DMS53 treated with DMSO at 0.1 percent for 48 hours (cell line): ENCODE measurements at regions not wholly inside any gene's neighbourhood (a gene's known extent, or its start where the extent isn't known, plus 50 kb on each side); places are given as distances from the start of the nearest gene placed in this dataset.
"Not testable (repeated sequence)": the region's sequence is repeated elsewhere in the genome, so short reads cannot be mapped to it uniquely, and the experiment has no call there.

Experiments
- DNase-seq: peaks from one replicate; lab custom pipeline; 2025; ENCODE audit not compliant: unreplicated experiment; lab: John Stamatoyannopoulos, UW

- DNase-seq = no peak
Measured at GRCh38 chr13:31515427-31515826, 223.9 kb upstream of the RXFP2 start.

GRCh38 chr13:31517599-31517998 lies 221.7 kb upstream of the RXFP2 start:
- DNase-seq = no peak

- DNase-seq = no peak
Measured at GRCh38 chr13:31518645-31519044, 220.7 kb upstream of the RXFP2 start.

- no peak for DNase-seq
Measured at GRCh38 chr13:31521435-31521834, 217.9 kb upstream of the RXFP2 start.

- DNase-seq = peak; percentile 12
Measured at GRCh38 chr13:31522396-31522795, 216.9 kb upstream of the RXFP2 start.

GRCh38 chr13:31528176-31528575 lies 211.2 kb upstream of the RXFP2 start:
- DNase-seq = no peak

- no peak for DNase-seq
Measured at GRCh38 chr13:31528758-31529157, 210.6 kb upstream of the RXFP2 start.

- no peak for DNase-seq
Measured at GRCh38 chr13:31530922-31531321, 208.4 kb upstream of the RXFP2 start.

GRCh38 chr13:31537052-31537451 lies 202.3 kb upstream of the RXFP2 start:
- DNase-seq = no peak

- DNase-seq = peak; percentile 3
Measured at GRCh38 chr13:31538067-31539042, 201.0 kb upstream of the RXFP2 start.

GRCh38 chr13:31540281-31540680 lies 199.0 kb upstream of the RXFP2 start:
- no peak for DNase-seq

- no peak for DNase-seq
Measured at GRCh38 chr13:31543190-31543589, 196.1 kb upstream of the RXFP2 start.

GRCh38 chr13:31545616-31546015 lies 193.7 kb upstream of the RXFP2 start:
- DNase-seq = no peak

GRCh38 chr13:31556376-31556775 lies 182.9 kb upstream of the RXFP2 start:
- no peak for DNase-seq

- not testable (repeated sequence) for DNase-seq
Measured at GRCh38 chr13:31584221-31584620, 155.1 kb upstream of the RXFP2 start.

GRCh38 chr13:31587698-31588266 lies 151.5 kb upstream of the RXFP2 start:
- DNase-seq = no peak

GRCh38 chr13:31588316-31588715 lies 151.0 kb upstream of the RXFP2 start:
- DNase-seq = no peak

- no peak for DNase-seq
Measured at GRCh38 chr13:31588893-31589292, 150.4 kb upstream of the RXFP2 start.

- no peak for DNase-seq
Measured at GRCh38 chr13:31591642-31592233, 147.6 kb upstream of the RXFP2 start.

GRCh38 chr13:31594056-31594455 lies 145.3 kb upstream of the RXFP2 start:
- DNase-seq = no peak

GRCh38 chr13:31595563-31595962 lies 143.8 kb upstream of the RXFP2 start:
- DNase-seq = no peak

GRCh38 chr13:31598990-31599389 lies 140.3 kb upstream of the RXFP2 start:
- no peak for DNase-seq
